ENCODE measurements at regions not wholly inside any gene's neighbourhood (a gene's known extent, or its start where the extent isn't known, plus 50 kb on each side); places are given as distances from the start of the nearest gene placed in this dataset.

GRCh38 chr7:118312051-118312450 lies 87.5 kb downstream of the ANKRD7 start:
- TF ChIP-seq, protein P1, sequence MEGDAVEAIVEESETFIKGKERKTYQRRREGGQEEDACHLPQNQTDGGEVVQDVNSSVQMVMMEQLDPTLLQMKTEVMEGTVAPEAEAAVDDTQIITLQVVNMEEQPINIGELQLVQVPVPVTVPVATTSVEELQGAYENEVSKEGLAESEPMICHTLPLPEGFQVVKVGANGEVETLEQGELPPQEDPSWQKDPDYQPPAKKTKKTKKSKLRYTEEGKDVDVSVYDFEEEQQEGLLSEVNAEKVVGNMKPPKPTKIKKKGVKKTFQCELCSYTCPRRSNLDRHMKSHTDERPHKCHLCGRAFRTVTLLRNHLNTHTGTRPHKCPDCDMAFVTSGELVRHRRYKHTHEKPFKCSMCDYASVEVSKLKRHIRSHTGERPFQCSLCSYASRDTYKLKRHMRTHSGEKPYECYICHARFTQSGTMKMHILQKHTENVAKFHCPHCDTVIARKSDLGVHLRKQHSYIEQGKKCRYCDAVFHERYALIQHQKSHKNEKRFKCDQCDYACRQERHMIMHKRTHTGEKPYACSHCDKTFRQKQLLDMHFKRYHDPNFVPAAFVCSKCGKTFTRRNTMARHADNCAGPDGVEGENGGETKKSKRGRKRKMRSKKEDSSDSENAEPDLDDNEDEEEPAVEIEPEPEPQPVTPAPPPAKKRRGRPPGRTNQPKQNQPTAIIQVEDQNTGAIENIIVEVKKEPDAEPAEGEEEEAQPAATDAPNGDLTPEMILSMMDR (conservative IDR thresholded peaks at IDR 0.05; ENCODE audit: low read depth, low read length), result no peak
- TF ChIP-seq POLR2A (IDR thresholded peaks at IDR 0.05; ENCODE audit: low read depth, low read length) (no peak), CEBPB (IDR thresholded peaks at IDR 0.05; ENCODE audit: low read depth, low read length) (no peak), BHLHE40 (IDR thresholded peaks at IDR 0.05; ENCODE audit: low read depth, low read length) (no peak)

Measured in IMR-90 (cell line).